SK-N-SH treated with all-trans-retinoic acid at 6 μM for 48 hours (cell line): ENCODE measurements at regions not wholly inside any gene's neighbourhood (a gene's known extent, or its start where the extent isn't known, plus 50 kb on each side); places are given as distances from the start of the nearest gene placed in this dataset.

ENCODE experiments used
- ATAC-seq: fragments of 200-7000 bp; cut with Tn5 transposase; 3 replicates; pipeline ENCODE4 v1.9.1; 2020; ENCODE audit warnings: mild to moderate bottlenecking, moderate library complexity
- ARNTL ChIP-seq: fragments of 450-650 bp; formaldehyde crosslinking; IDR thresholded peaks from 2 replicates; pipeline ENCODE4 v1.5.0; 2020; ENCODE audit warnings: low read depth, mild to moderate bottlenecking, moderate library complexity, borderline replicate concordance
- BACH2 ChIP-seq: fragments of 250-450 bp; sonication (Bioruptor Pico); IDR thresholded peaks from 2 replicates; pipeline ENCODE4 v1.9.0; 2021; ENCODE audit warnings: mild to moderate bottlenecking, borderline replicate concordance
- CREB5 ChIP-seq: fragments of 250-450 bp; sonication (Bioruptor Pico); IDR thresholded peaks from 2 replicates; pipeline ENCODE4 v1.5.1; 2020; ENCODE audit warnings: low read depth, mild to moderate bottlenecking, moderate library complexity
- CSDC2 ChIP-seq: fragments of 250-450 bp; sonication (Bioruptor Pico); IDR thresholded peaks from 2 replicates; pipeline ENCODE4 v1.5.0; 2020; ENCODE audit warnings: mild to moderate bottlenecking, moderate library complexity
- CSRNP3 ChIP-seq: fragments of 250-450 bp; sonication (Bioruptor Pico); IDR thresholded peaks from 2 replicates; pipeline ENCODE4 v1.5.1; 2021; ENCODE audit warnings: mild to moderate bottlenecking, moderate library complexity
- ESRRG ChIP-seq: fragments of 250-450 bp; sonication (Bioruptor Pico); IDR thresholded peaks from 2 replicates; pipeline ENCODE4 v1.6.1; 2021; ENCODE audit warnings: mild to moderate bottlenecking
- GLIS3 ChIP-seq: fragments of 250-450 bp; sonication (Bioruptor Pico); IDR thresholded peaks from 2 replicates; pipeline ENCODE4 v1.5.0; 2020; ENCODE audit warnings: mild to moderate bottlenecking, moderate library complexity
- ISL1 ChIP-seq: fragments of 250-450 bp; sonication (Bioruptor Pico); IDR thresholded peaks from 2 replicates; pipeline ENCODE4 v2.1.2; 2022; ENCODE audit warnings: mild to moderate bottlenecking, moderate library complexity
- OSR1 ChIP-seq: fragments of 250-450 bp; sonication (Bioruptor Pico); IDR thresholded peaks from 2 replicates; pipeline ENCODE4 v1.8.0; 2022; ENCODE audit warnings: moderate library complexity, mild to moderate bottlenecking, inconsistent platforms
- PATZ1 ChIP-seq: fragments of 250-450 bp; sonication (Bioruptor Pico); IDR thresholded peaks from 2 replicates; pipeline ENCODE4 v1.8.0; 2020; ENCODE audit warnings: mild to moderate bottlenecking, moderate library complexity, borderline replicate concordance
- POU6F1 ChIP-seq: fragments of 250-450 bp; sonication (Bioruptor Pico); IDR thresholded peaks from 2 replicates; pipeline ENCODE4 v1.8.0; 2021; ENCODE audit warnings: low read depth, mild to moderate bottlenecking, moderate library complexity, borderline replicate concordance
- PPARA ChIP-seq: fragments of 250-450 bp; sonication (Bioruptor Pico); IDR thresholded peaks from 2 replicates; pipeline ENCODE4 v1.5.0; 2020; ENCODE audit warnings: mild to moderate bottlenecking, borderline replicate concordance
- RARB ChIP-seq: fragments of 250-450 bp; sonication (Bioruptor Pico); IDR thresholded peaks from 2 replicates; pipeline ENCODE4 v1.8.0; 2021; ENCODE audit warnings: mild to moderate bottlenecking, moderate library complexity
- SNAI2 ChIP-seq: fragments of 250-450 bp; sonication (Bioruptor Pico); IDR thresholded peaks from 2 replicates; pipeline ENCODE4 v1.5.0; 2020; ENCODE audit warnings: mild to moderate bottlenecking, moderate library complexity
- TCF4 ChIP-seq: fragments of 250-450 bp; sonication (Bioruptor Pico); IDR thresholded peaks from 2 replicates; pipeline ENCODE4 v1.8.0; 2021; ENCODE audit warnings: mild to moderate bottlenecking, moderate library complexity, borderline replicate concordance
- TOX ChIP-seq: fragments of 250-450 bp; sonication (Bioruptor Pico); IDR thresholded peaks from 2 replicates; pipeline ENCODE4 v1.8.0; 2021; ENCODE audit warnings: mild to moderate bottlenecking, moderate library complexity, borderline replicate concordance
- TSHZ2 ChIP-seq: fragments of 250-450 bp; sonication (Bioruptor Pico); IDR thresholded peaks from 2 replicates; pipeline ENCODE4 v1.5.0; 2020; ENCODE audit warnings: mild to moderate bottlenecking, moderate library complexity
- ZC3H10 ChIP-seq: fragments of 250-450 bp; sonication (Bioruptor Pico); IDR thresholded peaks from 2 replicates; pipeline ENCODE4 v1.5.1; 2021; ENCODE audit warnings: mild to moderate bottlenecking, moderate library complexity
- ZFP3 ChIP-seq: fragments of 250-450 bp; sonication (Bioruptor Pico); IDR thresholded peaks from 2 replicates; pipeline ENCODE4 v1.5.0; 2020; ENCODE audit warnings: mild to moderate bottlenecking, moderate library complexity
- ZFP30 ChIP-seq: fragments of 450-650 bp; formaldehyde crosslinking; IDR thresholded peaks from 2 replicates; pipeline ENCODE4 v1.5.0; 2022; ENCODE audit warnings: mild to moderate bottlenecking, moderate library complexity
- ZNF70 ChIP-seq: fragments of 450-650 bp; formaldehyde crosslinking; IDR thresholded peaks from 2 replicates; pipeline ENCODE4 v1.5.0; 2020; ENCODE audit warnings: mild to moderate bottlenecking, moderate library complexity
- ZNF8 ChIP-seq: fragments of 450-650 bp; formaldehyde crosslinking; IDR thresholded peaks from 2 replicates; pipeline ENCODE4 v1.5.0; 2020; ENCODE audit warnings: mild to moderate bottlenecking, moderate library complexity

- no peak for ATAC-seq
- TF ChIP-seq PATZ1 (CRISPR knock-in tag) (no peak), ISL1 (CRISPR knock-in tag) (no peak), ZFP30 (CRISPR knock-in tag) (no peak), TOX (CRISPR knock-in tag) (no peak), ARNTL (CRISPR knock-in tag) (no peak), PPARA (CRISPR knock-in tag) (no peak), ZNF70 (CRISPR knock-in tag) (no peak), ZNF8 (CRISPR knock-in tag) (no peak), CSRNP3 (no peak), TCF4 (no peak), BACH2 (CRISPR knock-in tag) (no peak), ZC3H10 (no peak), CREB5 (no peak), GLIS3 (no peak), POU6F1 (CRISPR knock-in tag) (no peak), CSDC2 (no peak), ESRRG (CRISPR knock-in tag) (no peak)
- TF ChIP-seq, all 23 proteins: peak for 0
These were observed 94.8 kb downstream of the NUDT12 start for GRCh38 chr5:103467831-103468230.

GRCh38 chr5:103466495-103466894 lies 96.1 kb downstream of the NUDT12 start:
- TF ChIP-seq TOX (CRISPR knock-in tag): no peak
- no peak for TF ChIP-seq SNAI2
- no peak for TF ChIP-seq RARB (CRISPR knock-in tag)
- TF ChIP-seq ISL1 (CRISPR knock-in tag): no peak; the same call in 1 of the 2 replicates
- no peak for TF ChIP-seq ESRRG (CRISPR knock-in tag)
- no peak for TF ChIP-seq OSR1 (CRISPR knock-in tag)
- TF ChIP-seq POU6F1 (CRISPR knock-in tag): no peak
- no peak for TF ChIP-seq ZFP30 (CRISPR knock-in tag)
- TF ChIP-seq CREB5: no peak
- no peak for TF ChIP-seq ARNTL (CRISPR knock-in tag)
- no peak for TF ChIP-seq TCF4
- peak; percentile 41; the same call in 2 of the 3 replicates for ATAC-seq

GRCh38 chr5:103465891-103466290 lies 96.7 kb downstream of the NUDT12 start:
- no peak for ATAC-seq
- TF ChIP-seq TCF4 (no peak), PPARA (CRISPR knock-in tag) (no peak), ZFP30 (CRISPR knock-in tag) (no peak), ARNTL (CRISPR knock-in tag) (no peak), OSR1 (CRISPR knock-in tag) (no peak), CSDC2 (no peak), ESRRG (CRISPR knock-in tag) (no peak), GLIS3 (no peak), CREB5 (no peak), TSHZ2 (no peak), SNAI2 (no peak), BACH2 (CRISPR knock-in tag) (no peak), TOX (CRISPR knock-in tag) (no peak), ZC3H10 (no peak), ZFP3 (CRISPR knock-in tag) (no peak)
